Kidney epithelial cell (primary cell): ENCODE measurements at regions not wholly inside any gene's neighbourhood (a gene's known extent, or its start where the extent isn't known, plus 50 kb on each side); places are given as distances from the start of the nearest gene placed in this dataset.

ENCODE experiments used
- DNase-seq: peaks from one replicate; pipeline ENCODE4 v3.0.0-alpha.2; 2010; ENCODE audit warnings: low read depth
- H3K27me3 ChIP-seq: 2 replicates; pipeline ENCODE4 v1.6.0; 2011; ENCODE audit warnings: low read length; ENCODE audit not compliant: control insufficient read depth, insufficient read depth
- H3K36me3 ChIP-seq: 2 replicates; pipeline ENCODE4 v1.5.1; 2011; ENCODE audit warnings: low read length; ENCODE audit not compliant: control insufficient read depth, insufficient read depth
- H3K4me3 ChIP-seq: 2 replicates; pipeline ENCODE4 v1.5.1; 2011; ENCODE audit warnings: low read depth, mild to moderate bottlenecking, control low read depth, low read length
- TF ChIP-seq, protein P1 (sequence below): IDR thresholded peaks from 2 replicates; pipeline ENCODE4 v1.5.1; 2011; ENCODE audit warnings: mild to moderate bottlenecking, moderate library complexity, low read length, control low read depth, inconsistent platforms; ENCODE audit not compliant: insufficient read depth, poor library complexity, severe bottlenecking

DNA sequence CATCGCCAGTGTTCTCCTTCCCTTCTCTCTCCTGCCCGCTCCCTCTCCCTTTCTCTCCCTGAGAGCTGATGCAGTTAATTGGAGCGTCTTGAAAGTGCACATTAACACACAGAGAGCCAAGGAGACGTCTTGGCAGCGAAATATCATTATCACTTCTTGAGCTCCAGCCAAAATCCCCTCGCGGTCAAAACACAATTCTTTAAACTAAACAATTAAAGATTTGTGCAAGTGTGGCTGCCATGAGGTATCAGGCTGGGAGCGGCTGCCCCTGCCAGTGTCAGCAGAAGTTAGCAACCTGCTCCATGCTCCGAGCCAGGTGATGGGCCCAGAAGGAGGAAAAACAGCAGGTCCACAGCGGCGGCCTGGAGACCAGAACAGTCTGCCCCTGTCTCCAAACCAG, 100.9 kb upstream of the FOXP4 start:
- Histone ChIP-seq H3K27me3 (peaks cover 10% of the 10 kb centered on the region), H3K36me3 (no peaks in the 10 kb centered on the region), H3K4me3 (no peak overlapping the region)
- TF ChIP-seq, protein P1, sequence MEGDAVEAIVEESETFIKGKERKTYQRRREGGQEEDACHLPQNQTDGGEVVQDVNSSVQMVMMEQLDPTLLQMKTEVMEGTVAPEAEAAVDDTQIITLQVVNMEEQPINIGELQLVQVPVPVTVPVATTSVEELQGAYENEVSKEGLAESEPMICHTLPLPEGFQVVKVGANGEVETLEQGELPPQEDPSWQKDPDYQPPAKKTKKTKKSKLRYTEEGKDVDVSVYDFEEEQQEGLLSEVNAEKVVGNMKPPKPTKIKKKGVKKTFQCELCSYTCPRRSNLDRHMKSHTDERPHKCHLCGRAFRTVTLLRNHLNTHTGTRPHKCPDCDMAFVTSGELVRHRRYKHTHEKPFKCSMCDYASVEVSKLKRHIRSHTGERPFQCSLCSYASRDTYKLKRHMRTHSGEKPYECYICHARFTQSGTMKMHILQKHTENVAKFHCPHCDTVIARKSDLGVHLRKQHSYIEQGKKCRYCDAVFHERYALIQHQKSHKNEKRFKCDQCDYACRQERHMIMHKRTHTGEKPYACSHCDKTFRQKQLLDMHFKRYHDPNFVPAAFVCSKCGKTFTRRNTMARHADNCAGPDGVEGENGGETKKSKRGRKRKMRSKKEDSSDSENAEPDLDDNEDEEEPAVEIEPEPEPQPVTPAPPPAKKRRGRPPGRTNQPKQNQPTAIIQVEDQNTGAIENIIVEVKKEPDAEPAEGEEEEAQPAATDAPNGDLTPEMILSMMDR, result no peak
- DNase-seq, result no peak

DNA sequence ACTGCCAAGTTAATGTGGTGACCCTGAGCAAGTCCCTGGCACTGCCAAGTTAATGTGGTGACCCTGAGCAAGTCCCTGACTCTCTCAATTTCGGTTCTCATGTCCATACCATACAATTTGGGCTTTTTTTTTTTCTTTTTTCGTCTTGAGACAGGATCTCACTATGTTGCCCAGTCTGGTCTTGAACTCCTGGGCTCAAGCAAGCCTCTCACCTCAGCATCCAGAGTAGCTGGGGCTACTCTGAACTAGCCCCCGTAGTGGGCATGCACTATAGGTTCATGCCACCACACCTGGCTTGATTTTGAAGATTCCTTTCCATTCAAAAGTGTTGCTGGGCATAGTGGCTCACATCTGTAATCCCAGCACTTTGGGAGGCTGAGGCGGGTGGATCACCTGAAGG, 100.0 kb upstream of the FOXP4 start:
- Histone ChIP-seq H3K36me3 (no peaks in the 10 kb centered on the region), H3K27me3 (peaks cover 10% of the 10 kb centered on the region), H3K4me3 (no peak overlapping the region)
- DNase-seq, result no peak
- TF ChIP-seq, protein P1, result no peak

DNA sequence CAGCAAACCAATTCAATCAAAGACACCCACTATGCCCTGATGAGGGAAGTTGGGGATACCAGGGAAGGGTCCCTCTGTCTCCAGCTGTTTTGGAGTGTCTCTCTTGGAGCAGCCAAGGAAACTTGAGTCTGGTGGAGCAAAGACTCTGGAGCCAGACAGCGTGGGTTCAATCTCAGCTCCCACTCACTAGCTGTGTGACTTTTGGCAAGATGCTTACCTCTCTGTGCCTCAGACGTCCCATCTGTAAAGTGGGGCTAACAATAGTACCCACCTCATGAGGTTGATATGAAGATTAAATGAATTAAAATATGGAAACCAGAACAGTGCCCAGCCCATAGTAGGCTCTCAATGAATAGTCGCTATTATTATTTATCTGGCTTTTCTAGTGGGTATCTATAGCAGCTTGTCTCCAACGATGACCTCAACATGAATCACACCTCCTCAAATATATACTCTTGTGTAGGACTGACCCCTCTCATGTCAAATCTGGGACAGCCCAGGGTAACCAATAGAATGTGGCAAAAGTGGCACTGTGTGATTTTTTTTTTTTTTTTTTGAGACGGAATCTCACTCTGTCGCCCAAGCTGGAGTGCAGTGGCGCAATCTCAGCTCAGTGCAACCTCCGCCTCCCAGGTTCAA, 99.2 kb upstream of the FOXP4 start:
- Histone ChIP-seq H3K27me3 (peaks cover 10% of the 10 kb centered on the region), H3K36me3 (no peaks in the 10 kb centered on the region), H3K4me3 (no peak overlapping the region)
- TF ChIP-seq, protein P1, result no peak
- no peak for DNase-seq

DNA sequence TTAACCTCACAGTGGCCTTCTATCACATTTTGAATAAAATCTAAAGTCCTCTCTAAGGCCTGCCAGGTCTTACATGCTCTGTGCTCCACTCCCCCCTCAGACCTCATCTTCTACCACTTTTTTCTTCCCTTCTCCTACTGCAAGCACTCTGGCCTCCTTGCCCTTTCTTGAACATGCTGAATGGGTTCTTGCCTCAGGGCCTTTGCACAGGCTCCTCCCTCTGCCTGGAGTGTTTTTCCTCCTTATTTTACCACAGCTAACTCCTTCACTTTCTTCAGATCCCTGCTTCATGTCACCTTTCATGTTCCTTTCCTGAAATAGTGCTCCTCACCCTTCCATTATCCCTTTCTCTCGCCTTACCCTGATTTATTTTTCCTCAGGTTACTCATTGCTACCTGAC, 97.9 kb upstream of the FOXP4 start:
- H3K36me3 ChIP-seq, result no peaks in the 10 kb centered on the region
- no peak for DNase-seq
- TF ChIP-seq, protein P1, result no peak
- H3K4me3 ChIP-seq, result no peak overlapping the region
- H3K27me3 ChIP-seq, result peaks cover 8% of the 10 kb centered on the region

DNA sequence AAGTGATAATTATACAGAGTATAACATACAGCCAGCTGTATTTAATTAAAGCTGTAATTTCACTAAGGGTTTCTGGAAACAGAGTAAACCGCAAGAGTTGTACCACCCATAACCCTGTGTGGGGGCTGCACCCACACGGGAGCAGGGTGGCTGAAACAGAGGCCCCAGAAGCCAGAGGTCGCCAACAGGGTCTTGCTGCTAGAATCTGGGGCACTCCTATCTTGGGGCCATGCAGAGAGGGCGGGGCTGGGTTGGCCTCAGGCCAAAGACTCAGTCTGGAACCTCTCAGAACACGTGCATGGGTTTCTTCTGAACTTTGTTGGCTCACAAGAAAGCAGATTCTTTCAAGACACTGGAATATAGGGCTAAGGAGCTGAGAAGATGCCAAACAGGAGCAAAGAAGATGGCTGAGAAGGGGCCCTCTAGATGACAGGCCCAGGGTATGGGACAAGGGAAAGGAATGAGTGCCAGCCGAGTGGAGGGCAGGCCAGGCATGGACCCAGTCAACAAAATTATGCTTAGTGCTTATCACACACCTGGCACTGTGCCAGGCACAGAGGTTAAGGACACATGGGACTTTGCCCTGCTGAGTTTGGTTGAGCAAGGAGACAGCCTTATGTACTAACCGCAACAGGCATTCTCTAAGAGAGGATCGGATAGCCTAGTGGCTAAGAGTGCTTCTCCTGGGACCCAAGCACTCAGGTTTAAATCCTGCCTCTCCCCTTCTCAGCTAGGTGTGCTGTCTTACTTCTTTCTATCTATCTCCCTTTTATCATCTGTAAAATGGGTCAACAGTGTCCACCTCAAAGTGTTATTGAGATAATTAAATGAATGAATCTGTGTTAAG, 96.6 kb upstream of the FOXP4 start:
- no peak overlapping the region for H3K4me3 ChIP-seq
- TF ChIP-seq, protein P1, result no peak
- DNase-seq, result no peak
- peaks cover 15% of the 10 kb centered on the region for H3K27me3 ChIP-seq
- no peaks in the 10 kb centered on the region for H3K36me3 ChIP-seq
